ENCODE measurements at regions not wholly inside any gene's neighbourhood (a gene's known extent, or its start where the extent isn't known, plus 50 kb on each side); places are given as distances from the start of the nearest gene placed in this dataset.

GRCh38 chr10:36129051-36129450 lies 487.0 kb upstream of the FZD8 start:
- TF ChIP-seq CTCF (IDR thresholded peaks at IDR 0.05) (no peak), POLR2A (IDR thresholded peaks at IDR 0.05) (no peak)

All from lower leg skin (tissue), 3 donors.